ENCODE measurements at regions not wholly inside any gene's neighbourhood (a gene's known extent, or its start where the extent isn't known, plus 50 kb on each side); places are given as distances from the start of the nearest gene placed in this dataset.

DNA sequence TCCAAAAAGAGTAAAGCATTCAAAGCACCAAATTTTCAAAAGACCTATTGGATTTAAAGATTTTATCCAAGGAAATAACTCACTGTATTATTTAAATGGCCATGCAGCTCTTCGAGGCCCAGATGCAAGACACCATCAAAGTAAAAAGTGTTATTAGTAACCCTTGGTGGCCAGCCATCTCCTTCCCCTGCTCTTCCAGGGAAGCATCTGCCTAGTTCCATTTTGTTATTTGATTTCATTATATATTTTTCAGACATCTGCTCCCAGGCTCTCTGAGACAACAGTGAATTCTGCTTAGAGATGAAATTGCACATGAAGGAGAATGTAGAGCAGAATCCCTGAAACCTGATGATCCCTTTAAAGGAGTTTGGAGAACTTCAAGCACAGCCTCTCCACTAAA lies 252.3 kb upstream of the TBX18 start:
- intact Hi-C loops (cut with micrococcal nuclease), result no loop called here
- CTCF ChIA-PET, result no interaction called here
- no peak for DNase-seq
- Mint-ChIP-seq H3K4me1 (no peaks in the 10 kb centered on the region), H3K4me3 (no peak overlapping the region), H3K27me3 (no peaks in the 10 kb centered on the region), H3K9me3 (no peaks in the 10 kb centered on the region), H3K27ac (no peak overlapping the region), H3K36me3 (ENCODE audit: low read depth) (no peaks in the 10 kb centered on the region)
- no peak for ATAC-seq (ENCODE audit: low read depth)
- POLR2A ChIA-PET, result no interaction called here
- TF ChIP-seq, protein P1, sequence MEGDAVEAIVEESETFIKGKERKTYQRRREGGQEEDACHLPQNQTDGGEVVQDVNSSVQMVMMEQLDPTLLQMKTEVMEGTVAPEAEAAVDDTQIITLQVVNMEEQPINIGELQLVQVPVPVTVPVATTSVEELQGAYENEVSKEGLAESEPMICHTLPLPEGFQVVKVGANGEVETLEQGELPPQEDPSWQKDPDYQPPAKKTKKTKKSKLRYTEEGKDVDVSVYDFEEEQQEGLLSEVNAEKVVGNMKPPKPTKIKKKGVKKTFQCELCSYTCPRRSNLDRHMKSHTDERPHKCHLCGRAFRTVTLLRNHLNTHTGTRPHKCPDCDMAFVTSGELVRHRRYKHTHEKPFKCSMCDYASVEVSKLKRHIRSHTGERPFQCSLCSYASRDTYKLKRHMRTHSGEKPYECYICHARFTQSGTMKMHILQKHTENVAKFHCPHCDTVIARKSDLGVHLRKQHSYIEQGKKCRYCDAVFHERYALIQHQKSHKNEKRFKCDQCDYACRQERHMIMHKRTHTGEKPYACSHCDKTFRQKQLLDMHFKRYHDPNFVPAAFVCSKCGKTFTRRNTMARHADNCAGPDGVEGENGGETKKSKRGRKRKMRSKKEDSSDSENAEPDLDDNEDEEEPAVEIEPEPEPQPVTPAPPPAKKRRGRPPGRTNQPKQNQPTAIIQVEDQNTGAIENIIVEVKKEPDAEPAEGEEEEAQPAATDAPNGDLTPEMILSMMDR (IDR thresholded peaks at IDR 0.05), result no peak

DNA sequence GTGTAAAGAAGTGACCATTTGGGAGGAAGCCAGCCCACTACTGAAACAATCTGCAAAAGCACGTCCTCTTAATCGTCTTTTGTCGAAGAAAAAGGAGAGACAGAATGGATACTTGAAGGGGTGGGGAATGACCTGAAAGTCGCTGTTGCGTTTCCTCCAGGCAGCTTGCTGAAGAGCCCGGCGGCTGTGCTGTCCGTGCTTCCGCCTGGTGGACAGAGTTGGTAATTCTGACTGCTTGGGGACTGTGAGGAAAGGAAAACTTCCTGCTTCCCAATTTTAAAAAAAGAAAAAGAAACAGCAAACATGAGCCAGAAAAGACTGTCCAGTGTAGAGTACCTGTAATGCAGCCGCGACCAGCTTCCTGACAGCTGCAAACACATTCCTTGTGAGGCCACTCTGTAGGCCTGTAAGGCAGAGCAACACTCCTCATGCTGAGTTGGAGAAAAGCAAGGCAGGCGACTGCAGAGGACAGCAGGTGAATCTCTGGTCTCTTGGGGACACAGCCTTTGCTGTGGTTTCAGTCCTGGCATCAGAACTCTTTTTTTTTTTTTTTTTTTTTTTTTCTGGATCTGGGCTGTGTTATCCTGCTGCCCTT lies 251.1 kb upstream of the TBX18 start:
- Mint-ChIP-seq H3K4me3 (no peak overlapping the region), H3K27ac (no peak overlapping the region), H3K4me1 (no peaks in the 10 kb centered on the region), H3K36me3 (ENCODE audit: low read depth) (no peaks in the 10 kb centered on the region), H3K27me3 (no peaks in the 10 kb centered on the region), H3K9me3 (no peaks in the 10 kb centered on the region)
- CTCF ChIA-PET, result no interaction called here
- TF ChIP-seq, protein P1 (IDR thresholded peaks at IDR 0.05), result no peak
- intact Hi-C loops (cut with micrococcal nuclease), result no loop called here
- ATAC-seq (ENCODE audit: low read depth) (no peak), DNase-seq (no peak)
- POLR2A ChIA-PET, result no interaction called here

DNA sequence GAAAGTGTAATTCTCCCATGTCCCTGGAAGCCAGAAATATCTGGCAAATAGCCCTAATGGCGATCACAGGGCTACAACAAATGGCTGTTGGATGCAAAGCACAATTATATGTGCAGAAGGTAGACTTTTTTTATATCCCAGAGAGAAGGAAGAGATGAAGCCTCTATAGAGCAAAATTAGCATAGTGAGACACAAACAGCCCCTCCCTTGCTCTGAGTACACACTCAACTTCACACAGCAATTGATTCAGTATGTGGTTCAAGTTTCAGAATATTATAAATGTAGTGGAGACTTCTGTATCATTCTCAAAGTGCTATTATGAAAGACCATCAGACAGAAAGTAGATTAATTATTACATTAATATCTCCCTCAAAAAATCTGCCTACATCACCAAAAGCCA lies 246.5 kb upstream of the TBX18 start:
- no peaks in the 10 kb centered on the region for H3K36me3 Mint-ChIP-seq (ENCODE audit: low read depth)
- H3K27me3 Mint-ChIP-seq, result no peaks in the 10 kb centered on the region
- no peak overlapping the region for H3K27ac Mint-ChIP-seq
- intact Hi-C loops (cut with micrococcal nuclease), result no loop called here
- H3K9me3 Mint-ChIP-seq, result no peaks in the 10 kb centered on the region
- DNase-seq (no peak), ATAC-seq (ENCODE audit: low read depth) (no peak)
- H3K4me1 Mint-ChIP-seq, result no peaks in the 10 kb centered on the region
- TF ChIP-seq, protein P1 (IDR thresholded peaks at IDR 0.05), result no peak
- ChIA-PET CTCF (no interaction called here), POLR2A (no interaction called here)
- H3K4me3 Mint-ChIP-seq, result no peak overlapping the region

DNA sequence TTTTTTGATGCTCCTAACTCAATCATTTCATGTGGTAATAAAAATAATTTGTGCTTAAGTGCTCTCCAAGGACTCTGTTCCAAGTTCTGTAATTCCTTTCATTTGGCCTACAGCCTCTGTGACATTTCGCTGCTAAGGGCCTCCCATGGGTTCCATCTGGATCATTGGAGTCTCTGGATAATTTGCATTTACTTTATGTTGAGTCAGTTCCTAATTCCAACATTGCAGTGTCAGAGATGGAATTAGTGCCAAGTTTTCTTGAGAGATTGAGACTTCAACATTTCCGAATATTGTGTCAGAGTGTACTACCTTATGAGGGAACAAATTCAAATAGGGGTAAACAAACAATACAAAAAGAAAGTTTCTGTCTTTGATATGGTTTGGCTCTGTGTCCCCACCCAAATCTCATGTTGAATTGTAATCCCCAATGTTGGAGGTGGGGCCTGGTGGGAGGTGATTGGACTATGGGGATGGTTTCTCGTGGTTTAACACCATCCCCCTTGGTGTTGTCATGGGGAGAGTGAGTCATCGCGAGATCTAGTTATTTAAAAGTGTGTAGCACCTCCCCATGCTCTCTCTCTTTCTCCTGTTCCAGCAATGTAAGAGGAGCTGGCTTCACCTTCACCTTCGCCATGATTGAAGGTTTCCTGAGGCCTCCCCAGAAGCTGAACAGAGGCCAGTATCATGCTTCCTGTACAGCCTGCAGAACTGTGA lies 244.1 kb upstream of the TBX18 start:
- intact Hi-C loops (cut with micrococcal nuclease), result no loop called here
- DNase-seq (no peak), ATAC-seq (ENCODE audit: low read depth) (no peak)
- Mint-ChIP-seq H3K4me1 (no peaks in the 10 kb centered on the region), H3K9me3 (no peaks in the 10 kb centered on the region), H3K27ac (no peak overlapping the region), H3K36me3 (ENCODE audit: low read depth) (no peaks in the 10 kb centered on the region), H3K4me3 (no peak overlapping the region), H3K27me3 (no peaks in the 10 kb centered on the region)
- CTCF ChIA-PET, result no interaction called here
- POLR2A ChIA-PET, result no interaction called here
- TF ChIP-seq, protein P1 (IDR thresholded peaks at IDR 0.05), result no peak

DNA sequence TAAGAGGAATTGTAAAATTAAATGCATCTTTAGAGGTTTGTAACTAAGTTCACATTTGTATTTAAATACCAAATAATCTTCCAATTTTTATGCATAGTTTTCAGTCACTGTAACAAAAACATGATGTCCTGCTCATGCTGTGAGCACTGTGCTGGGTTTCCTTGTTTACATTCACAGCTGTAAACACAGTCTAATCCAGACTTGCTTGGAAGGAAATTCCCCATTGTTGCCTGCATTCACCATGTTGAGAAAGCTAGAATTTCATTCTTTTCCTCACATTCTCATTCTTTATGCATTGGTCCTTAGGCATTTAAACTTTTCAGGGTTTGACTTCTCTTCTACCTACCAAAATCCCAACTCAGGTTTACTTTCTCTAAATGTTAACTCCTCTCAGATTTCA lies 242.0 kb upstream of the TBX18 start:
- TF ChIP-seq, protein P1 (IDR thresholded peaks at IDR 0.05), result no peak
- CTCF ChIA-PET, result no interaction called here
- ATAC-seq (ENCODE audit: low read depth) (no peak), DNase-seq (no peak)
- Mint-ChIP-seq H3K36me3 (ENCODE audit: low read depth) (no peaks in the 10 kb centered on the region), H3K4me3 (no peak overlapping the region), H3K9me3 (no peaks in the 10 kb centered on the region), H3K27me3 (no peaks in the 10 kb centered on the region), H3K4me1 (no peaks in the 10 kb centered on the region), H3K27ac (no peak overlapping the region)
- POLR2A ChIA-PET, result no interaction called here
- intact Hi-C loops (cut with micrococcal nuclease), result no loop called here

Data from activated B cell treated with CpG ODN at 0.5 μM for 24 hours (primary cell).